GM12864 (cell line): ENCODE measurements at regions not wholly inside any gene's neighbourhood (a gene's known extent, or its start where the extent isn't known, plus 50 kb on each side); places are given as distances from the start of the nearest gene placed in this dataset.
"Not testable (repeated sequence)": the region's sequence is repeated elsewhere in the genome, so short reads cannot be mapped to it uniquely, and the experiment has no call there.

Experiments
- DNase-seq: peaks from one replicate; pipeline ENCODE4 v3.0.0-alpha.2; 2011; ENCODE audit warnings: low read depth
- H3K4me3 ChIP-seq: 2 replicates; pipeline ENCODE4 v1.5.1; 2011; ENCODE audit warnings: mild to moderate bottlenecking, low read depth, low read length, control low read depth
- TF ChIP-seq, protein P1 (sequence below): IDR thresholded peaks from 2 replicates; pipeline ENCODE4 v1.5.1; 2011; ENCODE audit warnings: low read depth, mild to moderate bottlenecking, moderate library complexity, low read length, control low read depth, inconsistent platforms; ENCODE audit errors: missing control alignments

DNA sequence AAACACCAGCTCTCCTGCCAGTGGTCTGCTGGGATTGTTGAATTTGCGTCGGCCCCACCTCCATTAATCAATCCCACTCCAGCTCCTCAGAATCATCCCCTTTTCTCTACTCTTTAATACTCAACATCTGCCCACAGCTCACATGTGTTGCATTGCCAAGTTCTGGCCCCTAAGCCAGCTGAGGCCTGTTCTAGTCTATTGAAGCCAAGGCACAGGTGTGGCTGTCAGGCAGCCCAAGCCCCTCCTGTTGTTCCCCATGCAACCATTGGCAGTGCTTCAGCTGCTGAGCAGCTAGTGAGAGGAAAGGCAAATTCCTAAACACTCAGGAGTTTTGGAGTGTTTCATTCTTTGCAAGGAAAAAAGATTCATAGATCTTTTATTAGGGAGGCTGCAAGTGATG is 128.0 kb upstream of the NT5E start:
- TF ChIP-seq, protein P1, sequence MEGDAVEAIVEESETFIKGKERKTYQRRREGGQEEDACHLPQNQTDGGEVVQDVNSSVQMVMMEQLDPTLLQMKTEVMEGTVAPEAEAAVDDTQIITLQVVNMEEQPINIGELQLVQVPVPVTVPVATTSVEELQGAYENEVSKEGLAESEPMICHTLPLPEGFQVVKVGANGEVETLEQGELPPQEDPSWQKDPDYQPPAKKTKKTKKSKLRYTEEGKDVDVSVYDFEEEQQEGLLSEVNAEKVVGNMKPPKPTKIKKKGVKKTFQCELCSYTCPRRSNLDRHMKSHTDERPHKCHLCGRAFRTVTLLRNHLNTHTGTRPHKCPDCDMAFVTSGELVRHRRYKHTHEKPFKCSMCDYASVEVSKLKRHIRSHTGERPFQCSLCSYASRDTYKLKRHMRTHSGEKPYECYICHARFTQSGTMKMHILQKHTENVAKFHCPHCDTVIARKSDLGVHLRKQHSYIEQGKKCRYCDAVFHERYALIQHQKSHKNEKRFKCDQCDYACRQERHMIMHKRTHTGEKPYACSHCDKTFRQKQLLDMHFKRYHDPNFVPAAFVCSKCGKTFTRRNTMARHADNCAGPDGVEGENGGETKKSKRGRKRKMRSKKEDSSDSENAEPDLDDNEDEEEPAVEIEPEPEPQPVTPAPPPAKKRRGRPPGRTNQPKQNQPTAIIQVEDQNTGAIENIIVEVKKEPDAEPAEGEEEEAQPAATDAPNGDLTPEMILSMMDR = no peak
- DNase-seq = no peak
- H3K4me3 ChIP-seq = no peak overlapping the region

GRCh38 chr6:85314586-85314985 is 135.3 kb upstream of the NT5E start:
- H3K4me3 ChIP-seq = no peak overlapping the region
- TF ChIP-seq, protein P1 = no peak
- DNase-seq = no peak

GRCh38 chr6:85300581-85300980 is 149.3 kb upstream of the NT5E start:
- no peak for DNase-seq
- no peak overlapping the region for H3K4me3 ChIP-seq
- TF ChIP-seq, protein P1 = no peak

DNA sequence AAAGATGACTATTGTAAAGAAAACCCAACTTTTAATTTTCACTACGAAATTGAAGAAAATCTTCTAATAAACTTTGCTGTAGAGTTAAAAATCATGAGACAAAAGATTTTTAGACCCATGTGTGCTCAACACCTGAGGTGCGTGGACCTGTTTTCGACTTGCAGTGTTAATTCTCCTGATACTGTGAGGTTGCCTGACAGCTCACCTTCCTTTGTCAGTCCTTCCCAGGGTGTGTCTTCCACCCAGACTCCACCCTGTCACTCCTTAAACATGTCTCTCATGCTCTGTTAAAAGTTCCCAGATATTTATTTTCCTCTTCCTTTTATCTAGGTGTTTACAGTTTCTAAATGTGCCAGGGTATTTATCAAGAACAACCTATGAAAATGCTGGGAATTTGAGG is 151.3 kb upstream of the NT5E start:
- no peak for DNase-seq
- H3K4me3 ChIP-seq = no peak overlapping the region
- TF ChIP-seq, protein P1 = no peak

DNA sequence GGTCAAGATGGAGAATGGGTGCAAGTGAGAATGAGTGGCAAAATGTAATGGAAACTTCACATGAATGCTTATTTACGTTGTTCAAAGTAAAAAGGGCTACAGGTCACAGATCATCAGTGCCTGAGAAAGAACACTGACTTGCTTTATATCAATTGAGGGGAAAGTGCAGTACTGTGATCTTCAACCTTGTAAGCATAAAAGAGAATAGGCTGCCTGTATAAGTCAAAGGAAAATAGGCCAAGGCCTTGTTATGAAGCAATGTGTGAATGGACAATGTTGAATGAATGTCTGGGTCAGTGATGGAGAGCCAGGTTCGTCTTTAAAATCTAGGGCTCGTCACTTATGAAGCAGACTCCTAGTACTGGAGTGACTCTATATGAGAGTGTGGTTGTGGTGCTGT is 158.6 kb upstream of the NT5E start:
- TF ChIP-seq, protein P1 = no peak
- H3K4me3 ChIP-seq = no peak overlapping the region
- DNase-seq = no peak

DNA sequence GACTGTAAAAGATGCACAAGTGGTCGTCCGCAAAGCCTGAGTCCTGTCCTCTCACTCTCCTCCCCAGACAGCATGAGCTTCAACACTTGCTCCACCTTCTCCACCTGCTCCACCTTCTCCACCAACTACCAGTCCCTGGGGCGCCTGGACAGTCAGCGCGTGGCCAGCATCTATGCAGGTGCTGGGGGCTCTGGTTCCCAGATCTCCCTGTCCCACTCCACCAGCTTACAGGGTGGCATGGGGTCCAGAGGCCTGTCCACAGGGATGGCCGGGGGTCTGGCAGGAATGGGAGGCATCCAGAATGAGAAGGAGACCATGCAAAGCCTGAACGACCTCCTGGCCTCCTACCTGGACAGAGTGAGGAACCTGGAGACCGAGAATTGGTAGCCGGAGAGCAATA is 162.2 kb upstream of the NT5E start:
- TF ChIP-seq, protein P1 = no peak
- DNase-seq = no peak
- H3K4me3 ChIP-seq = no peak overlapping the region

GRCh38 chr6:85287158-85287557 is 162.7 kb upstream of the NT5E start:
- TF ChIP-seq, protein P1 = no peak
- H3K4me3 ChIP-seq = no peak overlapping the region
- no peak for DNase-seq

DNA sequence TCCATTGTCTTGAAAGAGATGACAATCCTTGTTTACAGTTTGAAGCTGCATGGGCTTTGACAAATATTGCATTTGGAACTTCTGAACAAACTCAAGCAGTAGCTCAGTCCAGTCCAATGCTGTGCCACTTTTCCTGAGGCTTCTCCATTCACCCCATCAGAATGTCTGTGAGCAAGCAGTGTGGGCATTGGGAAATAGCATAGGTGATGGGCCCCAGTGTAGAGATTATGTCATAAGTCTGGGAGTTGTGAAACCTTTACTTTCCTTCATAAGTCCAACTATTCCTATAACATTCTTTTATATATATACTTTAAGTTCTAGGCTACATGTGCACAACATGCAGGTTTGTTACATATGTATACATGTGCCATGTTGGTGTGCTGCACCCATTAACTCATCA is 163.4 kb upstream of the NT5E start:
- DNase-seq, H3K4me3 ChIP-seq: not testable (repeated sequence)
